DND-41 (cell line): ENCODE measurements at regions not wholly inside any gene's neighbourhood (a gene's known extent, or its start where the extent isn't known, plus 50 kb on each side); places are given as distances from the start of the nearest gene placed in this dataset.

Experiments used
- ATAC-seq: fragments of 200-7000 bp; cut with Tn5 transposase; 3 replicates; pipeline ENCODE4 v1.9.1; 2021; ENCODE audit warnings: low read depth; ENCODE audit not compliant: insufficient read depth
- DNase-seq: peaks from one replicate; pipeline ENCODE4 v3.0.0-alpha.2; 2020
- H2AFZ ChIP-seq: 2 replicates; pipeline ENCODE4 v1.6.0; 2012; ENCODE audit warnings: low read depth, low read length
- H3K27ac ChIP-seq: 2 replicates; pipeline ENCODE4 v1.5.1; 2012; ENCODE audit warnings: low read length, inconsistent platforms
- H3K27me3 ChIP-seq: fragments of 200-600 bp; sonication (generic); 2 replicates; pipeline ENCODE4 v1.6.0; 2012; ENCODE audit warnings: low read length, mild to moderate bottlenecking, inconsistent platforms; ENCODE audit not compliant: insufficient read depth, poor library complexity
- H3K36me3 ChIP-seq: 2 replicates; pipeline ENCODE4 v1.5.1; 2012; ENCODE audit warnings: low read length, inconsistent platforms; ENCODE audit not compliant: insufficient read depth
- H3K4me1 ChIP-seq: 2 replicates; pipeline ENCODE4 v1.5.1; 2012; ENCODE audit warnings: mild to moderate bottlenecking, low read length; ENCODE audit not compliant: insufficient read depth
- H3K4me2 ChIP-seq: 2 replicates; pipeline ENCODE4 v1.6.0; 2012; ENCODE audit warnings: mild to moderate bottlenecking, moderate library complexity, low read length, inconsistent platforms; ENCODE audit not compliant: insufficient read depth
- H3K4me3 ChIP-seq, 2 experiments: fragments of 200-600 bp in 1 of 2; shearing (Covaris generic) in 1 of 2; 2 replicates each; pipeline ENCODE4 v1.5.1; 2012 to 2016; ENCODE audit warnings: inconsistent platforms in 2 of 2, low read length in 2 of 2, mild to moderate bottlenecking in 2 of 2, low read depth in 1 of 2, moderate library complexity in 1 of 2
- H3K79me2 ChIP-seq: 2 replicates; pipeline ENCODE4 v1.6.0; 2012; ENCODE audit warnings: low read length, inconsistent platforms; ENCODE audit not compliant: insufficient read depth
- H3K9ac ChIP-seq: 2 replicates; pipeline ENCODE4 v1.6.0; 2012; ENCODE audit warnings: low read depth, mild to moderate bottlenecking, inconsistent platforms, low read length, moderate library complexity
- H3K9me3 ChIP-seq: 2 replicates; pipeline ENCODE4 v1.5.1; 2012; ENCODE audit warnings: low read length, moderate library complexity, mild to moderate bottlenecking, inconsistent platforms; ENCODE audit not compliant: insufficient read depth, severe bottlenecking
- H4K20me1 ChIP-seq: 2 replicates; pipeline ENCODE4 v1.6.0; 2012; ENCODE audit warnings: low read length; ENCODE audit not compliant: insufficient read depth
- EZH2 ChIP-seq: IDR thresholded peaks from 3 replicates; pipeline ENCODE4 v1.6.1; 2012; ENCODE audit warnings: borderline replicate concordance, low read depth, mild to moderate bottlenecking, moderate library complexity, low read length, inconsistent platforms; ENCODE audit not compliant: severe bottlenecking
- TF ChIP-seq, protein P1 (sequence below): IDR thresholded peaks from 2 replicates; pipeline ENCODE4 v1.5.1; 2012; ENCODE audit warnings: borderline replicate concordance, low read length, moderate library complexity, mild to moderate bottlenecking; ENCODE audit not compliant: poor library complexity, severe bottlenecking; ENCODE audit errors: extremely low read depth

DNA sequence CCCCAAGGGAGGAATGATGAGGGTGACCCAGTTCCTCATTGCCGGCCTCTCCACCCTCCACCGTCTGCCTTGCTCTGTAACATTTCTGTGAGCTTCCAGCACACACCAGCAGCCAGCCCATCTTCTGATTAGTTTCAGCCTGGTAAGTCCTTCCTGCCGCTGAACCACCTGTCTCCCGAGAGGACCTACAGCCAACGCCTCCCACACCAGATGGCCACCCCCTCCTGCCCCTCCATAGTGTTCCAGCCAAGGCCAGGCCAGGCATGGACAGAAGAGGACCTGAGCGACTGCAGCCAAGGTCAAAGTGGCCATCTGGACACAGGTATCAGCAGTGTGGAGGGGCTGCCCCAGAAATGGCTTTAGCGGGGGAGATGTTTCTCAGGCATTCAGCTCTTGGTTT lies 170.7 kb upstream of the CTBP2 start:
- H3K9ac ChIP-seq = no peak overlapping the region
- no peak overlapping the region for H3K27ac ChIP-seq
- DNase-seq (no peak), ATAC-seq (no peak)
- no peaks in the 10 kb centered on the region for H4K20me1 ChIP-seq
- no peaks in the 10 kb centered on the region for H3K36me3 ChIP-seq
- H3K4me1 ChIP-seq = no peaks in the 10 kb centered on the region
- no peak overlapping the region for H2AFZ ChIP-seq
- no peak overlapping the region for H3K4me3 ChIP-seq
- H3K79me2 ChIP-seq = no peaks in the 10 kb centered on the region
- no peak overlapping the region for H3K4me2 ChIP-seq
- no peaks in the 10 kb centered on the region for H3K9me3 ChIP-seq
- TF ChIP-seq, protein P1, sequence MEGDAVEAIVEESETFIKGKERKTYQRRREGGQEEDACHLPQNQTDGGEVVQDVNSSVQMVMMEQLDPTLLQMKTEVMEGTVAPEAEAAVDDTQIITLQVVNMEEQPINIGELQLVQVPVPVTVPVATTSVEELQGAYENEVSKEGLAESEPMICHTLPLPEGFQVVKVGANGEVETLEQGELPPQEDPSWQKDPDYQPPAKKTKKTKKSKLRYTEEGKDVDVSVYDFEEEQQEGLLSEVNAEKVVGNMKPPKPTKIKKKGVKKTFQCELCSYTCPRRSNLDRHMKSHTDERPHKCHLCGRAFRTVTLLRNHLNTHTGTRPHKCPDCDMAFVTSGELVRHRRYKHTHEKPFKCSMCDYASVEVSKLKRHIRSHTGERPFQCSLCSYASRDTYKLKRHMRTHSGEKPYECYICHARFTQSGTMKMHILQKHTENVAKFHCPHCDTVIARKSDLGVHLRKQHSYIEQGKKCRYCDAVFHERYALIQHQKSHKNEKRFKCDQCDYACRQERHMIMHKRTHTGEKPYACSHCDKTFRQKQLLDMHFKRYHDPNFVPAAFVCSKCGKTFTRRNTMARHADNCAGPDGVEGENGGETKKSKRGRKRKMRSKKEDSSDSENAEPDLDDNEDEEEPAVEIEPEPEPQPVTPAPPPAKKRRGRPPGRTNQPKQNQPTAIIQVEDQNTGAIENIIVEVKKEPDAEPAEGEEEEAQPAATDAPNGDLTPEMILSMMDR = no peak
- TF ChIP-seq EZH2 = no peak
- H3K27me3 ChIP-seq = peaks cover 3% of the 10 kb centered on the region

DNA sequence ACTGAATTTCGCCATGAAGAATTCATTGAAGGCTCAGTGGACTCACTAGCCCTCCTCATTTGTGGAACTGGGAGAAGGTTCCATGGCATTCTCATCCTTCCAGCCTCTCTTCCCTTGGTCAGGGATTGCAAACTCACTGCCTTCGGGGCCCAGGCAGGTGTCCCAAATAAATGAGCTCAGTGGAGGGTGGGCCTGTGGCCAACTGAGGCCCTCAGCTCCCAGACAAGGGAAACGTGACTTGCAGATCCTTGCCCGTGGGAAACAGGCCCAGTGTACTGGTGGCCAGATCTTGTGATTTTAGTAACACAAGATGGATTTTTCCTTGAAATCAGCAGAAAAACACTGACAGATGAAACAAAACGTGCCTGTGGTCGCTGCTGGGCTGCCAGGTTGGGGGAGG lies 168.7 kb upstream of the CTBP2 start:
- no peak overlapping the region for H2AFZ ChIP-seq
- peaks cover 3% of the 10 kb centered on the region for H3K27me3 ChIP-seq
- no peak for ATAC-seq
- H3K4me1 ChIP-seq = no peaks in the 10 kb centered on the region
- H3K4me2 ChIP-seq = no peak overlapping the region
- H3K9me3 ChIP-seq = no peaks in the 10 kb centered on the region
- H4K20me1 ChIP-seq = no peaks in the 10 kb centered on the region
- no peak overlapping the region for H3K9ac ChIP-seq
- H3K79me2 ChIP-seq = no peaks in the 10 kb centered on the region
- TF ChIP-seq EZH2 = no peak
- TF ChIP-seq, protein P1 = no peak
- DNase-seq = no peak
- no peaks in the 10 kb centered on the region for H3K36me3 ChIP-seq
- no peak overlapping the region for H3K4me3 ChIP-seq
- no peak overlapping the region for H3K27ac ChIP-seq

DNA sequence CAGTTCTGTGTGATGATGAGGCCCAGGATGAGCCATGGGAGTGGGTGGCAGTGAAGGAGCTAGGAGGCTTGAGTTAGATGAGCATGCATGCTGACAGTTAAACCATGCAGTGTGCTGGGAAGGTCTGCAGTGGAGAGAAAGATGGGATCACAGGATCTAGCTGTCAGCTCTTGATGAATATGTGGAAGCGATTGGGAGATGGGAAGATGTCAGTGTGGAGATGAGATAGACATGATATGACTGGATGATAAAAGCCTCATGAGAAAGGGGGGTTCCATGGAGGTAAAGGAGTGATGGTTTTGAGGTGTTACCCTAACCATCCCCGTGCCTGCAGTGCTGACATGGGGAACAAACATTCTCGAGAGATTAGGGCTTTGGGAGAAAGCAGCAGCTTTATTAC lies 165.0 kb upstream of the CTBP2 start:
- H4K20me1 ChIP-seq = no peaks in the 10 kb centered on the region
- TF ChIP-seq EZH2 = no peak
- TF ChIP-seq, protein P1 = no peak
- H3K79me2 ChIP-seq = no peaks in the 10 kb centered on the region
- no peak overlapping the region for H3K27ac ChIP-seq
- no peaks in the 10 kb centered on the region for H3K4me1 ChIP-seq
- peaks cover 3% of the 10 kb centered on the region for H3K27me3 ChIP-seq
- no peak overlapping the region for H3K4me2 ChIP-seq
- no peak overlapping the region for H3K9ac ChIP-seq
- no peaks in the 10 kb centered on the region for H3K9me3 ChIP-seq
- no peak overlapping the region for H3K4me3 ChIP-seq
- H3K36me3 ChIP-seq = no peaks in the 10 kb centered on the region
- no peak overlapping the region for H2AFZ ChIP-seq
- no peak for DNase-seq
- ATAC-seq = no peak

DNA sequence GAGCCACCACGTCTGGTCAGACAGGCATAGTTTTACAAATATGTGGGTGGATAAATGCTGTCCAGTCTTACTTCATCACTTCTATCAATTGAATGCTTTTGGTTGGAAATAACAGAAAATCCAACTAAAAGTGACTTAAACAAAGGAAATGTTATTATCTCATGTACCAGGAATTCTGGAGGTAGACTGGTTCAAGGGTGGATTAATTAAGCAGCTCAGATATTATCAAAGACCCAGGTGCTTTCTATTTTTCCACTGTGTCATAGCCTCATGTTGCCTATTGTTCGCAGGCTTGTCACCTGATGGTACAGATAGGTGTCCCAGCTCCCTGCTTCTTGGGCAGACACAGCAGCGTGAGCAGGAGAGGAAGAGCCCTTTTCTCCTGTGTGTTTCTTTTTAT lies 156.1 kb upstream of the CTBP2 start:
- ATAC-seq = no peak
- TF ChIP-seq EZH2 = no peak
- TF ChIP-seq, protein P1 = no peak

More for the DNA sequence above, 156.1 kb upstream of the CTBP2 start:
- no peaks in the 10 kb centered on the region for H3K4me1 ChIP-seq
- no peaks in the 10 kb centered on the region for H4K20me1 ChIP-seq
- H3K9ac ChIP-seq = no peak overlapping the region
- H3K79me2 ChIP-seq = no peaks in the 10 kb centered on the region
- H3K27me3 ChIP-seq = peaks cover 4% of the 10 kb centered on the region
- H2AFZ ChIP-seq = no peak overlapping the region
- no peak overlapping the region for H3K4me3 ChIP-seq
- H3K9me3 ChIP-seq = no peaks in the 10 kb centered on the region
- no peak overlapping the region for H3K4me2 ChIP-seq
- no peaks in the 10 kb centered on the region for H3K36me3 ChIP-seq
- no peak for DNase-seq
- H3K27ac ChIP-seq = no peak overlapping the region
